HEK293 (cell line): ENCODE measurements at regions not wholly inside any gene's neighbourhood (a gene's known extent, or its start where the extent isn't known, plus 50 kb on each side); places are given as distances from the start of the nearest gene placed in this dataset.

Source experiments
- ZNF510 ChIP-seq: fragments of 450-650 bp; formaldehyde crosslinking; IDR thresholded peaks from 2 replicates; pipeline ENCODE4 v1.5.1; 2018; ENCODE audit warnings: mild to moderate bottlenecking, missing genetic modification characterization, missing biosample characterization; ENCODE audit not compliant: insufficient replicate concordance
- TF ChIP-seq, protein P1 (sequence below): fragments of 450-650 bp; formaldehyde crosslinking; IDR thresholded peaks from 2 replicates; pipeline ENCODE4 v1.5.1; 2016; ENCODE audit warnings: missing biosample characterization, missing genetic modification characterization

DNA sequence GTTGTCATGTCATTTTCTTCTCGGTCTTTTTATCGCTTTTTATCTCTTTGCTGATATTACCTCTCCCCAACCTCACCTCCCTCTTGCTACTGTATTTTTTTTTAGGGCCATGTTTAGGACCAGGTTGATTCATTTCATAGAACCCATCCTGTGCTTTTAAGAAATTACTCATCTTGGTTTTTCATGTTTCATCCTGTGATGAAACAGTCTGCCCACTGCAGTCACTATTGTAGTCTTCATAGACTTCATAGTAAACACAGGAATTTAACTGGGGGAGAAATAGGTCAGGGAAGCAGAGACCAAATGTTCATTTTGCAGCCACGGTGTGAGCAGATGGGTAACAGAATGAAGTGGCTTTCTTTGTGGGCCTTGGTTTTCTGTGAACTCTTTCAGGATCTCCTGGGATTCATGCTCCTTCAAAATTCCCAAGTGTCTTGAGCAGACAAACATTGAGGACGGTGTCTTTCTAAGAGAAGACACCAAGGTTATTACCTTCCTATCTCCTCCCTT is 161.8 kb downstream of the NAA11 start:
- TF ChIP-seq, protein P1, sequence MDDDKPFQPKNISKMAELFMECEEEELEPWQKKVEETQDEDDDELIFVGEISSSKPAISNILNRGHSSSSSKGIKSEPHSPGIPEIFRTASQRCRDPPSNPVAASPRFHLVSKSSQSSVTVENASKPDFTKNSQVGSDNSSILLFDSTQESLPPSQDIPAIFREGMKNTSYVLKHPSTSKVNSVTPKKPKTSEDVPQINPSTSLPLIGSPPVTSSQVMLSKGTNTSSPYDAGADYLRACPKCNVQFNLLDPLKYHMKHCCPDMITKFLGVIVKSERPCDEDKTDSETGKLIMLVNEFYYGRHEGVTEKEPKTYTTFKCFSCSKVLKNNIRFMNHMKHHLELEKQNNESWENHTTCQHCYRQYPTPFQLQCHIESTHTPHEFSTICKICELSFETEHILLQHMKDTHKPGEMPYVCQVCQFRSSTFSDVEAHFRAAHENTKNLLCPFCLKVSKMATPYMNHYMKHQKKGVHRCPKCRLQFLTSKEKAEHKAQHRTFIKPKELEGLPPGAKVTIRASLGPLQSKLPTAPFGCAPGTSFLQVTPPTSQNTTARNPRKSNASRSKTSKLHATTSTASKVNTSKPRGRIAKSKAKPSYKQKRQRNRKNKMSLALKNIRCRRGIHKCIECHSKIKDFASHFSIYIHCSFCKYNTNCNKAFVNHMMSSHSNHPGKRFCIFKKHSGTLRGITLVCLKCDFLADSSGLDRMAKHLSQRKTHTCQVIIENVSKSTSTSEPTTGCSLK, result no peak
- TF ChIP-seq ZNF510 (tag by site-specific recombination), result no peak
